H1 (cell line): ENCODE measurements at regions not wholly inside any gene's neighbourhood (a gene's known extent, or its start where the extent isn't known, plus 50 kb on each side); places are given as distances from the start of the nearest gene placed in this dataset.

ENCODE experiments used
- CBX8 ChIP-seq: fragments of 300-800, 300-1000 bp; sonication (generic); IDR thresholded peaks from 2 replicates; pipeline ENCODE4 v1.7.1; 2016; ENCODE audit warnings: low read depth, low read length, borderline replicate concordance
- MAX ChIP-seq: IDR thresholded peaks from 2 replicates; pipeline ENCODE4 v1.6.1; 2012; ENCODE audit warnings: inconsistent platforms
- TEAD4 ChIP-seq: IDR thresholded peaks from 2 replicates; pipeline ENCODE4 v1.6.1; 2012; ENCODE audit warnings: low read depth, low read length, inconsistent platforms, mixed read lengths

GRCh38 chr13:91101381-91101780, 246.1 kb upstream of the MIR17HG start (continued):
- TF ChIP-seq CBX8 (no peak), TEAD4 (no peak), MAX (no peak)
